ENCODE measurements at regions not wholly inside any gene's neighbourhood (a gene's known extent, or its start where the extent isn't known, plus 50 kb on each side); places are given as distances from the start of the nearest gene placed in this dataset.

- DNase-seq (no peak), ATAC-seq (ENCODE audit: low read depth) (no peak)
- TF ChIP-seq, protein P1, sequence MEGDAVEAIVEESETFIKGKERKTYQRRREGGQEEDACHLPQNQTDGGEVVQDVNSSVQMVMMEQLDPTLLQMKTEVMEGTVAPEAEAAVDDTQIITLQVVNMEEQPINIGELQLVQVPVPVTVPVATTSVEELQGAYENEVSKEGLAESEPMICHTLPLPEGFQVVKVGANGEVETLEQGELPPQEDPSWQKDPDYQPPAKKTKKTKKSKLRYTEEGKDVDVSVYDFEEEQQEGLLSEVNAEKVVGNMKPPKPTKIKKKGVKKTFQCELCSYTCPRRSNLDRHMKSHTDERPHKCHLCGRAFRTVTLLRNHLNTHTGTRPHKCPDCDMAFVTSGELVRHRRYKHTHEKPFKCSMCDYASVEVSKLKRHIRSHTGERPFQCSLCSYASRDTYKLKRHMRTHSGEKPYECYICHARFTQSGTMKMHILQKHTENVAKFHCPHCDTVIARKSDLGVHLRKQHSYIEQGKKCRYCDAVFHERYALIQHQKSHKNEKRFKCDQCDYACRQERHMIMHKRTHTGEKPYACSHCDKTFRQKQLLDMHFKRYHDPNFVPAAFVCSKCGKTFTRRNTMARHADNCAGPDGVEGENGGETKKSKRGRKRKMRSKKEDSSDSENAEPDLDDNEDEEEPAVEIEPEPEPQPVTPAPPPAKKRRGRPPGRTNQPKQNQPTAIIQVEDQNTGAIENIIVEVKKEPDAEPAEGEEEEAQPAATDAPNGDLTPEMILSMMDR (IDR thresholded peaks at IDR 0.05), result no peak
- peaks cover 45% of the 10 kb centered on the region for H3K27me3 Mint-ChIP-seq
- ChIA-PET CTCF (no interaction called here), POLR2A (interaction anchor here (0.7 kb wide), 1 partner anchor 12 kb away, joined by 4 read pairs; no protein-coding TSS in a partner anchor)
- H3K27ac Mint-ChIP-seq, result no peak overlapping the region
- H3K36me3 Mint-ChIP-seq (ENCODE audit: low read depth), result no peaks in the 10 kb centered on the region
- no peaks in the 10 kb centered on the region for H3K9me3 Mint-ChIP-seq
- H3K4me1 Mint-ChIP-seq, result peaks cover 4% of the 10 kb centered on the region
- H3K4me3 Mint-ChIP-seq, result no peak overlapping the region
- intact Hi-C loops (cut with micrococcal nuclease), result no loop called here
Observed at GRCh38 chr16:79419148-79419547, 181.4 kb downstream of the MAF start.

DNA sequence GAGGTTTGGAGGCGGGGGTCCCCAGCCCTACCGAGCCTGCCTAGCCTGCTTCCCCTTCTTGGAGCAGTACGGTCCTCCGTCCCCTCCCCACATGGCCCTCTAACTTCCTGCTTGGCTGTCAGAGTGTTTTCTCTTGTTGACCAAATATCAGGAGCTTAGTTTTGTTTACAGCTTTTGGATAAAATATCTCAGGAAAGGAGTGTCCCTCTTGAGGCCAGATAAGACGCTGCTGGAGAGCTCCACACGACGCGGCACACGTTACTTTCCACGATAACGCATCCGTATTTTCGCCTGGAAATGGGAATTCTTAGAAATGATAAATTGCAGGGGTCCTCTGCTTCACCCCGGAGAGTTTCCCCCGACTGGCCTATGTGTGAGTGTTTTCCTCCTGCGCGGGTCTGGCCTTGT is 182.9 kb downstream of the MAF start:
- Mint-ChIP-seq H3K9me3 (no peaks in the 10 kb centered on the region), H3K36me3 (ENCODE audit: low read depth) (no peaks in the 10 kb centered on the region), H3K27me3 (peaks cover 46% of the 10 kb centered on the region), H3K4me1 (peaks cover 4% of the 10 kb centered on the region), H3K4me3 (no peak overlapping the region), H3K27ac (no peak overlapping the region)
- DNase-seq (no peak), ATAC-seq (ENCODE audit: low read depth) (no peak)
- TF ChIP-seq, protein P1 (IDR thresholded peaks at IDR 0.05), result no peak
- ChIA-PET POLR2A (no interaction called here), CTCF (no interaction called here)
- intact Hi-C loops (cut with micrococcal nuclease), result no loop called here

DNA sequence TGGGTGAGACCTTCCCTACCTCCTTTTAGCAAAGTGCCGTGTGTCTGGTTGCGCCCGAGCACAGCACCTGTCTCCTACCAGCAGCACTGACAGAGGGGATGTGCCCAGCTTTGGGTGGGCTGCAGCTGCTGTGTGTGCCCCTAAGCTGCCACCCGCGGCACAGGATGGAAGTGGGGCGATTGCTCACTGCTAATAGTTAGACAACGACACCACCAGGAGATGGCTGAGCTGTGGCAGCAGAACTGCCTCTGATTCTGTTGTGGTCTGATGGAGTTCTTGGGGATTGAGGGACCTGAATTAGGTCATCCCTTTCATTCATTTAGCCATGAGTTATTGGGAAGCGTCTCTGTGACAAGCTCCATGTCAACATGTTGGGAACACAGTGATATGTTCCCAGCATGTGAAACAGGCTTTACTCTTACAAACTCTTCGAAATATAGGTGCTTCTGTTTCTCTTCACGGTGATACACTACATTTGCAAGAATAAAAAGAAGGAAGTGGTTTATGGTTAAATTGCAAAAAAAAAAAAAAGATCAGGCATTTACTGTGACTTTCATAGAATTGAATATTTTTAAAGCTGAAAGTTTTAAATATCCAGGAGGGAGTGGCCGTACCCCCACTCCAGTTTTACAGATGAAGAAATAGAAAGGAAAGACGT is 184.4 kb downstream of the MAF start:
- H3K27ac Mint-ChIP-seq, result no peak overlapping the region
- peaks cover 4% of the 10 kb centered on the region for H3K4me1 Mint-ChIP-seq
- H3K9me3 Mint-ChIP-seq, result no peaks in the 10 kb centered on the region
- ChIA-PET POLR2A (no interaction called here), CTCF (no interaction called here)
- H3K4me3 Mint-ChIP-seq, result no peak overlapping the region
- TF ChIP-seq, protein P1 (IDR thresholded peaks at IDR 0.05), result no peak
- intact Hi-C loops (cut with micrococcal nuclease), result no loop called here
- peaks cover 43% of the 10 kb centered on the region for H3K27me3 Mint-ChIP-seq
- no peaks in the 10 kb centered on the region for H3K36me3 Mint-ChIP-seq (ENCODE audit: low read depth)
- no peak for ATAC-seq (ENCODE audit: low read depth)
- no peak for DNase-seq

GRCh38 chr16:79412783-79413225 is 187.7 kb downstream of the MAF start:
- TF ChIP-seq, protein P1 (IDR thresholded peaks at IDR 0.05), result no peak
- Mint-ChIP-seq H3K36me3 (ENCODE audit: low read depth) (no peaks in the 10 kb centered on the region), H3K27me3 (peaks cover 29% of the 10 kb centered on the region), H3K4me1 (peaks cover 4% of the 10 kb centered on the region), H3K27ac (no peak overlapping the region), H3K4me3 (no peak overlapping the region), H3K9me3 (peaks cover 3% of the 10 kb centered on the region)
- no peak for ATAC-seq (ENCODE audit: low read depth)
- intact Hi-C loops (cut with micrococcal nuclease), result no loop called here
- POLR2A ChIA-PET, result no interaction called here
- no peak for DNase-seq
- CTCF ChIA-PET, result no interaction called here

DNA sequence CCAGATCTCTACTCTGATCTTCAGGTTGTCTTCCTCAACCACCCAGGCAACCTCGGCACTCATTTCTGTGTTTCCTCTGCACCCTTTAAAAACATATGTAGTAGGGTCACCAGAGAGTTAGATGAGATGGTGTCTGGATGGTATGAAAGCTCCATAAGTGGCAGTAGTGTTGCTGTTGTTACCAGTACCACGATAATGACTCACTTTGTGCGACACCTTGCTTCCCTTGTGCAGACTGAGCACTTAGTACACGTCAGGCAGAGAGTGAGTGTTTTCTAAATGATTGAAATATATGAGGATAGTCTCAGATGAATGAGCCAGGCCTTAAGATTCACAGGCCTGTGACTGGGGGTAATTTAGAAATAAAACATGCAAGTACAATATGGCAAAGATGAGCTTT is 188.7 kb downstream of the MAF start:
- intact Hi-C loops (cut with micrococcal nuclease), result no loop called here
- TF ChIP-seq, protein P1 (IDR thresholded peaks at IDR 0.05), result no peak
- H3K9me3 Mint-ChIP-seq, result peaks cover 3% of the 10 kb centered on the region
- H3K27me3 Mint-ChIP-seq, result peaks cover 19% of the 10 kb centered on the region
- peaks cover 4% of the 10 kb centered on the region for H3K4me1 Mint-ChIP-seq
- ChIA-PET POLR2A (no interaction called here), CTCF (no interaction called here)
- ATAC-seq (ENCODE audit: low read depth), result no peak
- no peak overlapping the region for H3K27ac Mint-ChIP-seq
- H3K4me3 Mint-ChIP-seq, result no peak overlapping the region
- H3K36me3 Mint-ChIP-seq (ENCODE audit: low read depth), result no peaks in the 10 kb centered on the region
- no peak for DNase-seq
